Mucosa of descending colon (tissue), 3 donors: ENCODE measurements at regions not wholly inside any gene's neighbourhood (a gene's known extent, or its start where the extent isn't known, plus 50 kb on each side); places are given as distances from the start of the nearest gene placed in this dataset.

ENCODE experiments used
- ATAC-seq: fragments of 200-7000 bp; cut with Tn5 transposase; one replicate; pipeline ENCODE4 v1.9.1; 2020; ENCODE audit warnings: mild to moderate bottlenecking, moderate library complexity
- DNase-seq, 3 donors: peaks; one replicate each; pipeline ENCODE4 v3.0.0-alpha.2; 2020
- H3K36me3 ChIP-seq: fragments of 200-600 bp; one replicate; pipeline ENCODE4 v1.8.0; 2021; ENCODE audit warnings: low read depth, mild to moderate bottlenecking
- H3K4me1 ChIP-seq: fragments of 200-600 bp; one replicate; pipeline ENCODE4 v1.8.0; 2021; ENCODE audit warnings: low read depth, mild to moderate bottlenecking
- H3K4me3 ChIP-seq: fragments of 200-600 bp; one replicate; pipeline ENCODE4 v1.8.0; 2021; ENCODE audit warnings: mild to moderate bottlenecking
- H3K9me3 ChIP-seq: fragments of 200-600 bp; one replicate; pipeline ENCODE4 v1.8.0; 2021; ENCODE audit warnings: mild to moderate bottlenecking
- CTCF ChIP-seq: fragments of 200-600 bp; IDR thresholded peaks from one replicate; pipeline ENCODE4 v1.8.0; 2022; ENCODE audit warnings: antibody characterized with exemption, mild to moderate bottlenecking
- intact Hi-C, 2 donors: fragments of 100-400 bp; cut with DNase I in 1 of 2; cut with micrococcal nuclease in 1 of 2; formaldehyde crosslinking; loops; one replicate each; pipeline versions ENCODE4 v1.11.0 to v1.11.1; 2022; cut with DNase I, micrococcal nuclease
- donor health status: DM: no; HTN: no; CAD: no; lungs with moderate emphysema.
- donor health status: DM: no; HTN: no; CAD: no.
- donor health status: DM: no; HTN: yes; CAD: no.

DNA sequence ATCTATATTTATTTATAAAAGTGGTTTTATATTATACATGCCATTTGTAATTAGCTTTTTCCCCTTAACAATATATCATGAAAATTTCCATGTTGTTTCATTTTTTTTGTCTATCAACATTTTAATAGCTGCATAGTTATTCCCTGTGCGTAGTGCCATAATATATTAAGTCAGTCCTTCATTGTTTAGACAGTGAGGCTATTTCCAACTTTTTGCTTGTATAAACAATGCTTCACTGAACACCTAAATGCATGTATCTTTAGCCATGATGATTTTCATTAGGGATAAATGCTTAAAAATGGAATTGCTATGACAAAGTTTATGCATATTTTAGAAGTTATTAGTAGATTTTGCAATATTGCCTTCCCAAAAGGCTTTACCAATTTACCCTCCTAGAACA is 80.7 kb upstream of the STC2 start:
- H3K4me1 ChIP-seq = no peaks in the 10 kb centered on the region
- intact Hi-C loops = no loop called here
- DNase-seq (no peak), ATAC-seq (no peak)
- no peaks in the 10 kb centered on the region for H3K36me3 ChIP-seq
- H3K4me3 ChIP-seq = no peak overlapping the region
- no peaks in the 10 kb centered on the region for H3K9me3 ChIP-seq
- TF ChIP-seq CTCF = no peak

- Histone ChIP-seq H3K4me3 (no peak overlapping the region), H3K9me3 (peaks cover 5% of the 10 kb centered on the region), H3K4me1 (no peaks in the 10 kb centered on the region), H3K36me3 (no peaks in the 10 kb centered on the region)
- ATAC-seq (no peak), DNase-seq (no peak)
- TF ChIP-seq CTCF = no peak
- intact Hi-C loops = no loop called here
These were observed 71.6 kb upstream of the STC2 start for GRCh38 chr5:173399851-173400250.

DNA sequence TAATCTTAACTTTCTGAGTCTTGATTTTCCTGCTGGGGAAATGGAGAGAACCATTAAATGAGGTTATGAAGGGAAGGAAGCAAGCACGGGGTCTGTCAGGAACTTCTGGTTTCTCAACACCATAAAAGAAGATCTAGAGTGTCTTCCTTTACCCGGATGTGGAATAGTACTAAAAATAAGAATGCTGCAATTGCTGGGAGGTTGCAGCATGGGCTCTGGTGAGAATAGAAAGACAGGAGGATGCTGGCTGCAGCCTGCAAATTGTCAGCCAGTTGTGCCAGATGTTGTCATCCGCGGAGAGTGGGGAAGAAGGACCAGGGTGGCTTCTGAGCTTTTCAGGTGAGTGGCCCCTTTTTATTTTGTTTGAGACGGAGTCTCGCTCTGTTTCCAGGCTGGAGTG is 69.3 kb upstream of the STC2 start:
- intact Hi-C loops = no loop called here
- ATAC-seq = no peak
- peaks cover 5% of the 10 kb centered on the region for H3K9me3 ChIP-seq
- no peak for DNase-seq
- no peak for TF ChIP-seq CTCF
- no peaks in the 10 kb centered on the region for H3K4me1 ChIP-seq
- no peaks in the 10 kb centered on the region for H3K36me3 ChIP-seq
- no peak overlapping the region for H3K4me3 ChIP-seq

DNA sequence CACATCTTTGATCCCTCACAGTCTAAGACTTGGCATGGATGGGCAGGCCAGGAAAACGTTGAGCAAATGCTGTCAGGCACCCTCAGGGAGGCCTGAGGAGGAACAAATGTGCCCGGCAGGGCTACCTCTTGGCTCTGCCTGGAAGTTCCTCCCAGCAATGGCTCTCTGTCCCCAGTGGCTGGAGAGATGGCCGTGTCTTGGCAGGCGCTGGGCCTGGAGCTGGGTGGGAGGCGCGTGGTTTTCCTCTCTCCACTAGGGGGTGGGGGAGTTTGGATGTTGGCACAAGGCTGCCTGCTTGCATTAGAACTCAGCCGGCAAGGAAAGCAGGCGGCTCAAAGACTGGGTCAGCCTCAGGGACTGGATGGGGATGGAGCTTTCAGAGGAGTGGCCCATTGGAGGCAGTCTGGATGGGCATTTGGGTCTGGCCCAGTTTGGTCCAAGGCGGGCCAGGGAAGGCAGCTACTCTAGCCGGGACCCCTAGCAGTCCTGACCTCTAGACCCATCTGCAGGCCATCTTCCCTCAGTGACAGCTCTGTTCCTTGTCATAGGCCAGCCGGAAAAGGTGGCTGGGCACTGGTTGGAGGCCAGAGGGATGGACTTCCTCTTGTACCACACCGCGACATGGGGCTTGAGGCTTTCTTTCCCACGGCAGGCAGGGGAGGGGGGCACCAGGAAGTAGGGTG is 68.2 kb upstream of the STC2 start:
- Histone ChIP-seq H3K4me1 (no peaks in the 10 kb centered on the region), H3K4me3 (no peak overlapping the region), H3K9me3 (peaks cover 4% of the 10 kb centered on the region), H3K36me3 (no peaks in the 10 kb centered on the region)
- intact Hi-C loops = no loop called here
- ATAC-seq = no peak
- DNase-seq = no peak
- no peak for TF ChIP-seq CTCF

GRCh38 chr5:173395933-173396308 is 67.7 kb upstream of the STC2 start:
- intact Hi-C loops = no loop called here
- TF ChIP-seq CTCF = no peak
- Histone ChIP-seq H3K4me1 (no peaks in the 10 kb centered on the region), H3K36me3 (no peaks in the 10 kb centered on the region), H3K4me3 (no peak overlapping the region), H3K9me3 (peaks cover 4% of the 10 kb centered on the region)
- ATAC-seq (no peak), DNase-seq (no peak)
